HG02571 (cell line): ENCODE measurements at regions not wholly inside any gene's neighbourhood (a gene's known extent, or its start where the extent isn't known, plus 50 kb on each side); places are given as distances from the start of the nearest gene placed in this dataset.

Experiments used
- ATAC-seq: cut with Tn5 transposase; IDR thresholded peaks from one replicate; pipeline ENCODE4 v1.9.1; 2021; ENCODE audit warnings: mild to moderate bottlenecking, moderate library complexity; ENCODE audit not compliant: unreplicated experiment

- ATAC-seq: no peak
Observed at GRCh38 chr6:169881976-169882375, 130.6 kb downstream of the ERMARD start.

- no peak for ATAC-seq
Observed at GRCh38 chr6:169881398-169881797, 130.0 kb downstream of the ERMARD start.

- ATAC-seq: no peak
Observed at GRCh38 chr6:169880516-169880915, 129.1 kb downstream of the ERMARD start.

- ATAC-seq: no peak
Observed at GRCh38 chr6:169869301-169869700, 117.9 kb downstream of the ERMARD start.

- no peak for ATAC-seq
Observed at GRCh38 chr6:169868458-169868857, 117.0 kb downstream of the ERMARD start.

GRCh38 chr6:169867751-169868191, 116.3 kb downstream of the ERMARD start:
- ATAC-seq: no peak

GRCh38 chr6:169866668-169867521, 115.5 kb downstream of the ERMARD start:
- no peak for ATAC-seq

- ATAC-seq: no peak
Observed at GRCh38 chr6:169866140-169866534, 114.7 kb downstream of the ERMARD start.

- no peak for ATAC-seq
Observed at GRCh38 chr6:169865346-169866139, 114.1 kb downstream of the ERMARD start.

- ATAC-seq: no peak
Observed at GRCh38 chr6:169864148-169865020, 113.0 kb downstream of the ERMARD start.

- ATAC-seq: no peak
Observed at GRCh38 chr6:169863710-169864109, 112.3 kb downstream of the ERMARD start.

- no peak for ATAC-seq
Observed at GRCh38 chr6:169862892-169863525, 111.6 kb downstream of the ERMARD start.

GRCh38 chr6:169862043-169862891, 110.8 kb downstream of the ERMARD start:
- no peak for ATAC-seq

GRCh38 chr6:169861431-169862042, 110.1 kb downstream of the ERMARD start:
- no peak for ATAC-seq

GRCh38 chr6:169859978-169860703, 108.7 kb downstream of the ERMARD start:
- ATAC-seq: no peak

GRCh38 chr6:169859401-169859977, 108.1 kb downstream of the ERMARD start:
- no peak for ATAC-seq

- no peak for ATAC-seq
Observed at GRCh38 chr6:169858935-169859351, 107.5 kb downstream of the ERMARD start.

- ATAC-seq: no peak
Observed at GRCh38 chr6:169858293-169858934, 107.0 kb downstream of the ERMARD start.
